ENCODE measurements at regions not wholly inside any gene's neighbourhood (a gene's known extent, or its start where the extent isn't known, plus 50 kb on each side); places are given as distances from the start of the nearest gene placed in this dataset.

GRCh38 chr4:41377196-41377595, 120.5 kb downstream of the UCHL1 start:
- Histone ChIP-seq H3K9me3 (ENCODE audit: insufficient read depth, low read length) (no peaks in the 10 kb centered on the region; the same call in 1 of the 2 replicates), H3K4me1 (ENCODE audit: low read length) (no peaks in the 10 kb centered on the region; the same call in 1 of the 2 replicates), H3K9ac (ENCODE audit: low read length) (no peak overlapping the region), H4K20me1 (ENCODE audit: insufficient read depth, low read length) (no peaks in the 10 kb centered on the region), H3K27me3 (ENCODE audit: low read depth, low read length) (no peaks in the 10 kb centered on the region), H3K4me2 (ENCODE audit: low read length) (no peak overlapping the region), H3K36me3 (replicated peaks; ENCODE audit: low read depth, low read length) (no peaks in the 10 kb centered on the region), H2AFZ (ENCODE audit: low read depth, low read length) (no peak overlapping the region), H3K27ac (ENCODE audit: low read length) (no peak overlapping the region), H3K4me3 (ENCODE audit: low read length) (no peak overlapping the region), H3K79me2 (ENCODE audit: low read length) (no peaks in the 10 kb centered on the region)
- TF ChIP-seq CTCF (IDR thresholded peaks at IDR 0.05; ENCODE audit: low read depth, low read length), result no peak
- no peak for TF ChIP-seq EZH2phosphoT487 (IDR thresholded peaks at IDR 0.05; ENCODE audit: low read depth)

- Histone ChIP-seq H4K20me1 (ENCODE audit: insufficient read depth, low read length) (no peaks in the 10 kb centered on the region), H3K9me3 (ENCODE audit: insufficient read depth, low read length) (no peaks in the 10 kb centered on the region; the same call in 1 of the 2 replicates), H3K4me3 (ENCODE audit: low read length) (no peak overlapping the region), H3K4me1 (ENCODE audit: low read length) (peaks cover 5% of the 10 kb centered on the region; the same call in 1 of the 2 replicates), H3K4me2 (ENCODE audit: low read length) (no peak overlapping the region), H3K36me3 (replicated peaks; ENCODE audit: low read depth, low read length) (no peaks in the 10 kb centered on the region), H2AFZ (ENCODE audit: low read depth, low read length) (no peak overlapping the region), H3K27me3 (ENCODE audit: low read depth, low read length) (no peaks in the 10 kb centered on the region), H3K79me2 (ENCODE audit: low read length) (no peaks in the 10 kb centered on the region), H3K9ac (ENCODE audit: low read length) (no peak overlapping the region), H3K27ac (ENCODE audit: low read length) (no peak overlapping the region)
- TF ChIP-seq EZH2phosphoT487 (IDR thresholded peaks at IDR 0.05; ENCODE audit: low read depth), result no peak
- TF ChIP-seq CTCF (IDR thresholded peaks at IDR 0.05; ENCODE audit: low read depth, low read length), result no peak
Observed at GRCh38 chr4:41379230-41379629, 122.5 kb downstream of the UCHL1 start.

- no peaks in the 10 kb centered on the region for H3K79me2 ChIP-seq (ENCODE audit: low read length)
- no peak overlapping the region for H3K4me3 ChIP-seq (ENCODE audit: low read length)
- H4K20me1 ChIP-seq (ENCODE audit: insufficient read depth, low read length), result no peaks in the 10 kb centered on the region
- H3K9ac ChIP-seq (ENCODE audit: low read length), result no peak overlapping the region
- no peaks in the 10 kb centered on the region for H3K27me3 ChIP-seq (ENCODE audit: low read depth, low read length)
- no peaks in the 10 kb centered on the region; the same call in 1 of the 2 replicates for H3K9me3 ChIP-seq (ENCODE audit: insufficient read depth, low read length)
- peaks cover 5% of the 10 kb centered on the region; the same call in 1 of the 2 replicates for H3K4me1 ChIP-seq (ENCODE audit: low read length)
- H3K27ac ChIP-seq (ENCODE audit: low read length), result no peak overlapping the region
- no peak overlapping the region for H2AFZ ChIP-seq (ENCODE audit: low read depth, low read length)
- H3K4me2 ChIP-seq (ENCODE audit: low read length), result no peak overlapping the region
- TF ChIP-seq EZH2phosphoT487 (IDR thresholded peaks at IDR 0.05; ENCODE audit: low read depth) (no peak), CTCF (IDR thresholded peaks at IDR 0.05; ENCODE audit: low read depth, low read length) (no peak)
- H3K36me3 ChIP-seq (replicated peaks; ENCODE audit: low read depth, low read length), result no peaks in the 10 kb centered on the region
Observed at GRCh38 chr4:41380511-41381157, 123.9 kb downstream of the UCHL1 start.

- no peak for TF ChIP-seq CTCF (IDR thresholded peaks at IDR 0.05; ENCODE audit: low read depth, low read length)
- TF ChIP-seq EZH2phosphoT487 (IDR thresholded peaks at IDR 0.05; ENCODE audit: low read depth), result no peak
- no peak overlapping the region for H3K4me2 ChIP-seq (ENCODE audit: low read length)
- no peaks in the 10 kb centered on the region for H3K36me3 ChIP-seq (replicated peaks; ENCODE audit: low read depth, low read length)
- H3K9me3 ChIP-seq (ENCODE audit: insufficient read depth, low read length), result no peaks in the 10 kb centered on the region; the same call in 1 of the 2 replicates
- no peaks in the 10 kb centered on the region for H3K27me3 ChIP-seq (ENCODE audit: low read depth, low read length)
- H2AFZ ChIP-seq (ENCODE audit: low read depth, low read length), result no peak overlapping the region
- H3K9ac ChIP-seq (ENCODE audit: low read length), result no peak overlapping the region
- peaks cover 5% of the 10 kb centered on the region; the same call in 1 of the 2 replicates for H3K4me1 ChIP-seq (ENCODE audit: low read length)
- H3K79me2 ChIP-seq (ENCODE audit: low read length), result no peaks in the 10 kb centered on the region
- H4K20me1 ChIP-seq (ENCODE audit: insufficient read depth, low read length), result no peaks in the 10 kb centered on the region
- no peak overlapping the region for H3K27ac ChIP-seq (ENCODE audit: low read length)
- no peak overlapping the region for H3K4me3 ChIP-seq (ENCODE audit: low read length)
Observed at GRCh38 chr4:41381384-41381783, 124.7 kb downstream of the UCHL1 start.

Data from OCI-LY3 (cell line).